HG02623 (cell line): ENCODE measurements at regions not wholly inside any gene's neighbourhood (a gene's known extent, or its start where the extent isn't known, plus 50 kb on each side); places are given as distances from the start of the nearest gene placed in this dataset.
A peak's percentile ranks its signal among the peaks of the same experiment; 100 is the strongest.
"Not testable (repeated sequence)": the region's sequence is repeated elsewhere in the genome, so short reads cannot be mapped to it uniquely, and the experiment has no call there.

Experiments
- ATAC-seq: cut with Tn5 transposase; IDR thresholded peaks from one replicate; pipeline ENCODE4 v1.9.1; 2021; ENCODE audit warnings: moderate library complexity; ENCODE audit not compliant: unreplicated experiment

- ATAC-seq, result not testable (repeated sequence)
These were observed 60.5 kb downstream of the AREG start for GRCh38 chr4:74505355-74505978.

- ATAC-seq, result not testable (repeated sequence)
These were observed 64.4 kb downstream of the AREG start for GRCh38 chr4:74509363-74509762.

DNA sequence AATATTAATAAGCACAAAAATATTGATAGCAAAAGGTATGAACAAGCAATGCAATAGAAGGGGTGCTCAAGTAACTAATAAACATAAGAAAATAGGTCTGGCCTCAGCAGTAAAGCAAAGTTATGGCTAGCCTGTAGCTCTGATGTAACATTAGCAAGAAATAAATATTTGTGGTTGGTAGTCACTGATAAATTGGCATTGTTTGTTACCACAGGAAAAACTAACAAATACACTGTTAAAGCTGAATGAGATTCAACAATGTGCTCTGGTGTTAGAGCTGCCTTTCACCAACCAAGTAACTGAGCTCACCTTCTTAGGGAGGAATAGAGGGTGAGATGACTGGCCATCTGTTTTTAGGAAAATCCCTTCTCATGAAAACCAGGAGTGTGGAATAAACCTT is 71.4 kb downstream of the AREG start:
- ATAC-seq, result no peak

DNA sequence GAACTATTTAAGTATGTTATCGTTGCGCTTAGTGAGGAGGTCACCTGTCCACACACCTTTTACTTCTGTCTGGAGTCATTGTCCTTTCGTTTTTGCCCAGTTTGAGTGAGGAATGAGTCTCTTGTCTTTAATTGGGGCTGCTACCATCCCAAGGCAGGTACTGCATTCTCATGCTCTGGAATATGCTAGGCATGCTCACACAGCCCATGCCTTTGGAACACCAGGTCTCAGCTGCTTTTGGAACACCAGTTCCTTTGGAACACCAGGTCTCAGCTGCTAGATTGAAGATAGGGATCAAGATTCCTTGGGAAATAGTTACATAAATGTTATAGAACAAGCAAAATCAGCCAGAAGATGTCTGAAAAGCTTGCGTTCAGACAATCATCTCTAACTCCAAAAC is 73.1 kb downstream of the AREG start:
- no peak for ATAC-seq

DNA sequence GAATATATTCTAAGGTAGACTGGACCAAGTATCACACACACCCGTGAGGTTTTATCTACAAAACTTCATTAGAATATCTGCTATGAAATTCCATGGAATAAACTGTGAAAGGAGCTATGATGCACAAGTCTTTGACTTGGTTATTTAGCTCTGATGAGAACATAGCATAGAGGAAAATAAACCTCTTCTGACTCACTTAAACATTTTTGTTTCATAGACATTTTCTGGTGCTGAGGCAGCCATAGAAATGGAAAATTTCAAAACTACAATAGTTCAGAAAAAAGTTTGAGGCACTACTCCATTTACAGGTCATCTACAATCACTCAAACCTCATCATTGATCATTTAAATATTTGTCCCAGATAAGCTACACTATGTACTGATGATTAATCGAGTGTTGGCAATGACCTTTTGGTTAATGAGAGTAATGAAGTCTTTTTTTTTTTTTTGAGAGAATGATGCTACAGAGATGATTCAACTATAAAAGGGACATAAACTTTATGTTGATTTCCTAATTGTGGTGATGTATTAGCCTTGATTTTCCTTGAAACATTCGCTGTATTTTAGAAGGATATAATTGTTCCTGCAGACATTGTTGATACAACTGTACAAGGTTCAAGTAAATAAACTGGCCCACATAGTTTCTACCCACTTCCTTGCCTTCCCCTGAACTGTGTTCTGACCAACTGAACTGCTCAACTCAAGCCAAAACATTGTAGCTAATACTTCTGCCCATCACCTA is 77.5 kb downstream of the AREG start:
- ATAC-seq, result no peak

- no peak for ATAC-seq
These were observed 78.2 kb downstream of the AREG start for GRCh38 chr4:74523096-74523495.

DNA sequence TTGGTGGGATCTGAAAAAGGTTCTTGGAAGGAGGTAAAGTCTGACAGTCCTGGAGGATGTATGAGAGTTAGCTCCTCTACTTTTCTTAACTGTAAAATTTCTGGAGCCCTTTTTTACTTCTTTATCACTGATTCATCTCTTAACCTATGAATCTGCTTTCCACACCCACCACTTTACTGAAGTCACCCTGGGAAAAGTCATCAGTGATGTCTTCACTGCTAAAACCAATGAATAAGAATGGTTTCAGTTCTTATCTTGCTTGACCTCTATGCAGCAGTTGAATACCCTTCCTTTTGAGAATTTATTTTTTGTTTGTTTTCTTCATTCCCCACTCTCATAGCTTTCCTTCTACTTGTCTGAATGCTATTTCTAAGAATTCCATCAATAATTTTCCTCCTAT is 80.0 kb downstream of the AREG start:
- no peak for ATAC-seq

DNA sequence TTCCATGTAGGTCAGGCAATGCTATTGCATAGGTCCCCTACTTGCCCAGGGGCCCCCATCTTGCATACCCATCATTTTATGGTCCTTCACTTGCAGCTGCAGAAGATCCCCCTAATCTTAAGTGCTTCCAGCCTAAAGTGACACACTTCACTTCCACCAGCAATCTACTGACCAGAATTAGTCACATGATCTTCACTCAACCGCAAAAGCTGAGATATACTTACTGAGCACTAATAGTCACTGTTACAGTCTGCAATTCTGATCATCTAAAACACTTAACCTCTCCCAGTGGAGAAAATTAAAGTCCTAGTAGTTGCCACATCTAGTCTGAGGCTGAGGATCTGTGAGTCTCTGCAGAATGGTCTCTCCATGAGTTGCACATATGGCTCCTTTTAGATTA is 82.1 kb downstream of the AREG start:
- no peak for ATAC-seq

DNA sequence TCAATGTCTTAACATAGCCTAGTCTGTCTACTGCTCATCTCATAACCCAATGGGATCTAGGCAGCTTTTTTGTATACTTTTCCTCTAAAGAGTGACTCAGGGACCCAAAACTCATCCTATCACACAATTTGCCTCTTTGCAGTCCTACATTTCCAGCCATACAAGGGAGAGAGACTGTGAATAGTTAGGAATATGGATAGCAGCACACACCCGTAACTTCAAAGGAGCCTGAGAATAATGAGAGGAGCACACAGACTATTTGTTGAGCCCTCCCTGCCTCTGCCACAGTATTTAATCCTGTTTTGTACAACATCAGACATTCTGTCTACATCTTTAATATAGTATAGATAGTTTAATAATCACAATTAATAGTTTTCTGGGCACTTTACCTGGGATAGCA is 83.2 kb downstream of the AREG start:
- ATAC-seq, result no peak

DNA sequence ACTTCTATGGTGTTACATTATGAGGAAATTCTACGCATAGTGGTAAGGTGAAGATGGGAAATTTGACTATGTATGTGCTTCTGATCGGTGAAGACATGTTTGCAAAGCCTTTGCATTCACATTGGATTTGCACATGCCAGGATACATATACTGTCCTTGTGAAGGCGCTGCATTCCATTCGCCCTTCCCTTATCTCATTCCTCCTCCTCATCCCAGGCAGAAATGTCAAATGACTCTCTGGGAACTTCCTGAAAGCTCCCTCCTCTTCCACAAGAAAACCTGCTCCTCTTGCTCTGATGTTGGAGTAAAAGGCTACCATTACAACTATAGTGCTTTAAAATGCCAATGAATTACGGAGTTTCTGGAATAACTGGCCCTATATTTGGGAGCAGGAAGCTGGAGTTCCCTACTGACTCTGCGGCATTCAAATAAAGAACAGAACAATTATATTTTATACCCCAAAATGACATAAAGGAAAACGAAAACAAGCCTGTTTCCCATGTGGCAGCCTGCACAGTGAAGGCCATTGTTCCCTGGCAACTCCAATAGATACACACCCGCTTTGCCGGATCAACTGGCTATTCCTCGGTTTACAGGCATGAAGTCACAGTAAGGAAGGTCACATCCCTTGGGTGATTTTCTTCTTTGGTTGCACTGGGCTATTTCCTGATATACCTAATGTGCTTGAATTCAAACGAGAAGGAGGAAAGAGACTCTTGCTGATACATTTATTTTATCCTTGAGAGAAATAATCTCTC is 84.5 kb downstream of the AREG start:
- ATAC-seq, result no peak

- ATAC-seq, result peak; percentile 94
These were observed 87.2 kb downstream of the AREG start for GRCh38 chr4:74531963-74532794.

DNA sequence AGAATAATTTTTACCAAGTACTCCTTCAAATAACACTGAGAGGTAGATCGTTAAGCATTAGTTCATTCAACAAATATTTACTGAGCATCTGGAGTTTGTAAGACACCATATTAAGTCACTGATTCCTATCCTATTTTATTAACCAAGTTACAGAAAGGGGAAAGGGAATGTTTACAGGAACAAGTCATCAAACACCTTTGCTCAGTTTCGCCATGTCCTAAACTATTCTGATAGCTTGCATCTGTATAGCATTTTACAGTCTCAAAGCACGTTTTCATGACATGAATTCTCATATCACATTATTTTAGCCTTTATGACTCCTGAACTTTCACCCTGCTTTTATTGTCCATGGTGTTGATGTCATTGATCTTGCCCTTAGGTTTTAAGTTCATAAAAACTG is 89.2 kb downstream of the AREG start:
- no peak for ATAC-seq

- ATAC-seq, result no peak
These were observed 90.0 kb downstream of the AREG start for GRCh38 chr4:74534936-74535335.

- ATAC-seq, result no peak
These were observed 90.6 kb downstream of the AREG start for GRCh38 chr4:74535512-74535911.

DNA sequence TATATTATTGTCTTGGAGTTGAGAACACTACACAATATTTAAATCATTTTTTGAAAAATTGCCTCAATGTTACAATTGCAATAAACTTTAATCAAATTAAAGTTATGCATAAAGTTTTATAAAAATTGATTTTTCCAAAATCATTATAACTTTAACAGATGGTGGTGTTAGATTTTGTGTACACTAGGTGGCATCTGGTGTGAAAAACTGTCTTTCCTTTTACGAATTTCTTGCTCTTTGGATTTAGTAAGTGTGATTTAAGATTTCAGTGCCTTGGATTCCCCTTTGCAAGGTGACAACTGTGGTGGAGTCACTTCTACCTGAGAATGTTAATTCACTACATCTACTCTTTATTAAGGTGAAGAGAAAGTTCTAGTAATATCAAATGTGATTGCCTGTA is 91.6 kb downstream of the AREG start:
- ATAC-seq, result no peak

DNA sequence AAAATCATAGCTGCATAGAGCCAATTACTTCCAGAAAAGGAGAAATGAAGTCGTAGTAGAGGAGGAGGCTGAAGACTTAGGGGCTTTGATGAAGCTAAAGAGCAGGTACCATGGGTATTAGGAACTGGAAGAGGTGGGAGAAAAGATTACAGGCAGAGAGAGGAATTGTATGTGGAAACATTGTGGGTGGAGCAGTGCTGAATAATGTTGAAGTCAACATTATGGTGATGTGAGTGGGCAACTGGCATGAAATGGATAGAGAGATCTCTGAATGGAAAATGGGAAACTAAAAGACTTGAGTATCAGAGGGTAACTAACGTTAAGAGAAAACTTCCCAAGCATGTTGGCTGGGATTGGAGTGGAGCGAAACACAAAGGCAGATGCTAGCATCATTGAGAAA is 92.5 kb downstream of the AREG start:
- no peak for ATAC-seq

DNA sequence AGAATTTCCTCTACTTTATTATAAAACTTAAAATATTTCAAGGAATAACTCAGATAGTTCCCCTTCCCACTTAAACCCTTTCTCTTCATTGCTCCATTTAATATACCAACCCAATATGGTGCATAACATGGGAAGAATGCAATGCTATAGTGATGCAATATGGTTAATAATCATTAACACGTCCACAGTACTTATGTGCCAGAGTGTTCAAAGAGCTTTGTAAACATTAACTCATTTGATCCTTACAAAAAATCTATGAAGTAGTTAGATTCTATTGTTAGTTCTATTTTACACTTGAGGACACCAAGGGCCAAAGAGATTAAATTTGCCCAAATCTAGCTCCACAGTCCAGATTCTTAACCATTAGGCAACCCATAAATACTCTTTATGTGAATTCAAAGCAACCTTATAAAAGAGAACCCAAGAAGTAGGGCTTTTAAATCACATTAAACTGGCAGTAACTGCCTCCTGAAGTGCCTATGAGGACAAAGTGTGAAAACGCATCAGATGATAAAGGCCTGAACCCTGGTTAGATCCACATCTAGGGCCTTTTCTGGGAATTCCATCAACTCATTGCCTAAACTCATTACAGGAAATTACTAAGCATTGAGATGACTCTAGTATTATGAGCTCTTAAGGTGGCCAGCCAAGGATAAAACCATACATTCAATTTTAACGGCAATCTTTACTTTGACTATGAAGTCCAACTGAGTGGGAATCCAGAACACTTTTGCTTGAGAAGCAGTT is 94.3 kb downstream of the AREG start:
- ATAC-seq, result no peak

DNA sequence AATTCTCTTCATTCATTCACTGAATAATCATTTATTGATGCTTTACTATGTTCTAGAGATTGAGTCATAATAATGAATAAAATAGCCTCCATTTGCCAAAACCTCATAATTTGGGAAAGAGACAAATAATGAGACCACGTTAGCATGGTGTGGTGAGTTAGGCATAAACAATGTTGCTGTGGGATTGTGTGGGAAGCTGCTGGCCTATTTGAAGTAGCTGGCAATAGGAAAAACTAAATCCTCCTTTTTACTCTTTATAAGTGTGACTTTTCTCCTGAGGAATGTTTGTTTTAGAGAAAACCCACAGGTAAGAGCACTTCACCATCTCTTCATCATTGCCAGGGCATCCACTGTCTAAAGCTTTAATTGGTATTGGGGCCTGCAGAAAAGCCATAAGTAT is 95.3 kb downstream of the AREG start:
- no peak for ATAC-seq

GRCh38 chr4:74541667-74542066 is 96.7 kb downstream of the AREG start:
- no peak for ATAC-seq

DNA sequence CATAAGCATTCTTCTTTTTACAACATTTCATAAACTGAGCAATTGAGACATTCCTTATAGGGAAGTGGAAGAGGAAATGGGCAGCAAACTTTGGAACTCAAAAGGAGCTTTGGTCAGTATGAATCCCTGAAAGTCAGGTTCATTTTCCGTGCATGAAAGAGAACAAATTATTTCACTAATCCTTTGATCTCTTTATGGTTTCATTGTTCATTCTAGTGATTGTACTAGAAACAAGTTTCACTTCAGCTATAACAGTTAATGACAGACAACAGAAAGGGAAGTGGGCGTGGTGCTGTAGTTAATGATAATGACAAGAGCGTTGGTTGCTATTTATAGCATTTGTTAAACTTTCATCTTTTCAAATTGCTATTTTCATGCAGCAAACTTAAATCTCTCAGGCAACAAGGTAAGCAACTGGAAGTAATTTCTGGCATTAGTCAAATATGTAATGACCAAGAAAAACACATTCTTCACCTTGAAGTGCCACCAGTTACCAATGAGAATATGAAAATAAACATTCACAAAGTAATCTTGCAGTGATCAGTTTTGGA is 98.4 kb downstream of the AREG start:
- peak; percentile 76 for ATAC-seq
